SK-N-SH treated with all-trans-retinoic acid at 6 μM for 48 hours (cell line): ENCODE measurements at regions not wholly inside any gene's neighbourhood (a gene's known extent, or its start where the extent isn't known, plus 50 kb on each side); places are given as distances from the start of the nearest gene placed in this dataset.

ENCODE experiments used
- ATAC-seq: fragments of 200-7000 bp; cut with Tn5 transposase; 3 replicates; pipeline ENCODE4 v1.9.1; 2020; ENCODE audit warnings: mild to moderate bottlenecking, moderate library complexity
- ARNTL ChIP-seq: fragments of 450-650 bp; formaldehyde crosslinking; IDR thresholded peaks from 2 replicates; pipeline ENCODE4 v1.5.0; 2020; ENCODE audit warnings: low read depth, mild to moderate bottlenecking, moderate library complexity, borderline replicate concordance
- BACH2 ChIP-seq: fragments of 250-450 bp; sonication (Bioruptor Pico); IDR thresholded peaks from 2 replicates; pipeline ENCODE4 v1.9.0; 2021; ENCODE audit warnings: mild to moderate bottlenecking, borderline replicate concordance
- CSDC2 ChIP-seq: fragments of 250-450 bp; sonication (Bioruptor Pico); IDR thresholded peaks from 2 replicates; pipeline ENCODE4 v1.5.0; 2020; ENCODE audit warnings: mild to moderate bottlenecking, moderate library complexity
- GLIS3 ChIP-seq: fragments of 250-450 bp; sonication (Bioruptor Pico); IDR thresholded peaks from 2 replicates; pipeline ENCODE4 v1.5.0; 2020; ENCODE audit warnings: mild to moderate bottlenecking, moderate library complexity
- OSR1 ChIP-seq: fragments of 250-450 bp; sonication (Bioruptor Pico); IDR thresholded peaks from 2 replicates; pipeline ENCODE4 v1.8.0; 2022; ENCODE audit warnings: moderate library complexity, mild to moderate bottlenecking, inconsistent platforms
- PATZ1 ChIP-seq: fragments of 250-450 bp; sonication (Bioruptor Pico); IDR thresholded peaks from 2 replicates; pipeline ENCODE4 v1.8.0; 2020; ENCODE audit warnings: mild to moderate bottlenecking, moderate library complexity, borderline replicate concordance
- POU6F1 ChIP-seq: fragments of 250-450 bp; sonication (Bioruptor Pico); IDR thresholded peaks from 2 replicates; pipeline ENCODE4 v1.8.0; 2021; ENCODE audit warnings: low read depth, mild to moderate bottlenecking, moderate library complexity, borderline replicate concordance
- PPARA ChIP-seq: fragments of 250-450 bp; sonication (Bioruptor Pico); IDR thresholded peaks from 2 replicates; pipeline ENCODE4 v1.5.0; 2020; ENCODE audit warnings: mild to moderate bottlenecking, borderline replicate concordance
- RARB ChIP-seq: fragments of 250-450 bp; sonication (Bioruptor Pico); IDR thresholded peaks from 2 replicates; pipeline ENCODE4 v1.8.0; 2021; ENCODE audit warnings: mild to moderate bottlenecking, moderate library complexity
- SNAI2 ChIP-seq: fragments of 250-450 bp; sonication (Bioruptor Pico); IDR thresholded peaks from 2 replicates; pipeline ENCODE4 v1.5.0; 2020; ENCODE audit warnings: mild to moderate bottlenecking, moderate library complexity
- TOX ChIP-seq: fragments of 250-450 bp; sonication (Bioruptor Pico); IDR thresholded peaks from 2 replicates; pipeline ENCODE4 v1.8.0; 2021; ENCODE audit warnings: mild to moderate bottlenecking, moderate library complexity, borderline replicate concordance
- ZC3H10 ChIP-seq: fragments of 250-450 bp; sonication (Bioruptor Pico); IDR thresholded peaks from 2 replicates; pipeline ENCODE4 v1.5.1; 2021; ENCODE audit warnings: mild to moderate bottlenecking, moderate library complexity
- ZFP3 ChIP-seq: fragments of 250-450 bp; sonication (Bioruptor Pico); IDR thresholded peaks from 2 replicates; pipeline ENCODE4 v1.5.0; 2020; ENCODE audit warnings: mild to moderate bottlenecking, moderate library complexity
- ZFP30 ChIP-seq: fragments of 450-650 bp; formaldehyde crosslinking; IDR thresholded peaks from 2 replicates; pipeline ENCODE4 v1.5.0; 2022; ENCODE audit warnings: mild to moderate bottlenecking, moderate library complexity
- ZNF565 ChIP-seq: fragments of 450-650 bp; formaldehyde crosslinking; conservative IDR thresholded peaks from 2 replicates; pipeline ENCODE4 v1.5.0; 2020; ENCODE audit warnings: low read depth, mild to moderate bottlenecking, moderate library complexity
- ZNF70 ChIP-seq: fragments of 450-650 bp; formaldehyde crosslinking; IDR thresholded peaks from 2 replicates; pipeline ENCODE4 v1.5.0; 2020; ENCODE audit warnings: mild to moderate bottlenecking, moderate library complexity
- ZNF8 ChIP-seq: fragments of 450-650 bp; formaldehyde crosslinking; IDR thresholded peaks from 2 replicates; pipeline ENCODE4 v1.5.0; 2020; ENCODE audit warnings: mild to moderate bottlenecking, moderate library complexity
- TF ChIP-seq, protein P1 (sequence below): fragments of 250-450 bp; sonication (Bioruptor Pico); IDR thresholded peaks from 2 replicates; pipeline ENCODE4 v1.5.0; 2020; ENCODE audit warnings: mild to moderate bottlenecking, moderate library complexity
- TF ChIP-seq, protein P2 (sequence below): fragments of 250-450 bp; sonication (Bioruptor Pico); IDR thresholded peaks from 2 replicates; pipeline ENCODE4 v1.5.1; 2020; ENCODE audit warnings: low read depth, mild to moderate bottlenecking, moderate library complexity

DNA sequence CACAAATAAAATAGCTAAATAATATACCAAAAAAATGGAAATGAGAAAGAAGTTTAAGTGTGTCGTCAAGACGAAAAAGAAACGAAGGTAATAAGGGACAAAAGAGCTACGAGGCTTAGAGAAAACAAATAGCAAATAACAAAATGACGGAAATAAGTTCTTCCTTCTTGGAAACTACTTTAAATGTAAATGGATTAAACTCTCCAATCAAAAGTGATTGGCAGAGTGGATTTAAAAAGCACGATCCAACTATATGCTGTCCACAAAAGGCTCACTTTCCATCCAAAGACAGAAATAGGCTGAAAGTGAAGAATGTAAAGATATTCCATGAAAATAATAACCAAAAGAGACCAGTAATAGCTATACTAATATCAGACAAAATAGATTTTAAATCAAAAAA is 82.4 kb downstream of the DIO3 start:
- ATAC-seq: no peak
- no peak for TF ChIP-seq CSDC2 (CRISPR knock-in tag)
- TF ChIP-seq RARB (CRISPR knock-in tag): no peak
- TF ChIP-seq BACH2 (CRISPR knock-in tag): no peak
- TF ChIP-seq, protein P1, sequence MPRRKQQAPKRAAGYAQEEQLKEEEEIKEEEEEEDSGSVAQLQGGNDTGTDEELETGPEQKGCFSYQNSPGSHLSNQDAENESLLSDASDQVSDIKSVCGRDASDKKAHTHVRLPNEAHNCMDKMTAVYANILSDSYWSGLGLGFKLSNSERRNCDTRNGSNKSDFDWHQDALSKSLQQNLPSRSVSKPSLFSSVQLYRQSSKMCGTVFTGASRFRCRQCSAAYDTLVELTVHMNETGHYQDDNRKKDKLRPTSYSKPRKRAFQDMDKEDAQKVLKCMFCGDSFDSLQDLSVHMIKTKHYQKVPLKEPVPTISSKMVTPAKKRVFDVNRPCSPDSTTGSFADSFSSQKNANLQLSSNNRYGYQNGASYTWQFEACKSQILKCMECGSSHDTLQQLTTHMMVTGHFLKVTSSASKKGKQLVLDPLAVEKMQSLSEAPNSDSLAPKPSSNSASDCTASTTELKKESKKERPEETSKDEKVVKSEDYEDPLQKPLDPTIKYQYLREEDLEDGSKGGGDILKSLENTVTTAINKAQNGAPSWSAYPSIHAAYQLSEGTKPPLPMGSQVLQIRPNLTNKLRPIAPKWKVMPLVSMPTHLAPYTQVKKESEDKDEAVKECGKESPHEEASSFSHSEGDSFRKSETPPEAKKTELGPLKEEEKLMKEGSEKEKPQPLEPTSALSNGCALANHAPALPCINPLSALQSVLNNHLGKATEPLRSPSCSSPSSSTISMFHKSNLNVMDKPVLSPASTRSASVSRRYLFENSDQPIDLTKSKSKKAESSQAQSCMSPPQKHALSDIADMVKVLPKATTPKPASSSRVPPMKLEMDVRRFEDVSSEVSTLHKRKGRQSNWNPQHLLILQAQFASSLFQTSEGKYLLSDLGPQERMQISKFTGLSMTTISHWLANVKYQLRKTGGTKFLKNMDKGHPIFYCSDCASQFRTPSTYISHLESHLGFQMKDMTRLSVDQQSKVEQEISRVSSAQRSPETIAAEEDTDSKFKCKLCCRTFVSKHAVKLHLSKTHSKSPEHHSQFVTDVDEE (CRISPR knock-in tag): no peak
- TF ChIP-seq OSR1 (CRISPR knock-in tag): no peak
- no peak for TF ChIP-seq POU6F1 (CRISPR knock-in tag)
- no peak for TF ChIP-seq ZNF565 (CRISPR knock-in tag)
- TF ChIP-seq PPARA (CRISPR knock-in tag): no peak
- TF ChIP-seq TOX (CRISPR knock-in tag): no peak
- no peak for TF ChIP-seq ZFP30 (CRISPR knock-in tag)
- TF ChIP-seq, protein P2, sequence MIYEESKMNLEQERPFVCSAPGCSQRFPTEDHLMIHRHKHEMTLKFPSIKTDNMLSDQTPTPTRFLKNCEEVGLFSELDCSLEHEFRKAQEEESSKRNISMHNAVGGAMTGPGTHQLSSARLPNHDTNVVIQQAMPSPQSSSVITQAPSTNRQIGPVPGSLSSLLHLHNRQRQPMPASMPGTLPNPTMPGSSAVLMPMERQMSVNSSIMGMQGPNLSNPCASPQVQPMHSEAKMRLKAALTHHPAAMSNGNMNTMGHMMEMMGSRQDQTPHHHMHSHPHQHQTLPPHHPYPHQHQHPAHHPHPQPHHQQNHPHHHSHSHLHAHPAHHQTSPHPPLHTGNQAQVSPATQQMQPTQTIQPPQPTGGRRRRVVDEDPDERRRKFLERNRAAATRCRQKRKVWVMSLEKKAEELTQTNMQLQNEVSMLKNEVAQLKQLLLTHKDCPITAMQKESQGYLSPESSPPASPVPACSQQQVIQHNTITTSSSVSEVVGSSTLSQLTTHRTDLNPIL: no peak
- TF ChIP-seq ZC3H10 (CRISPR knock-in tag): no peak
- no peak for TF ChIP-seq ZNF8 (CRISPR knock-in tag)
- no peak for TF ChIP-seq SNAI2 (CRISPR knock-in tag)
- no peak for TF ChIP-seq GLIS3 (CRISPR knock-in tag)
- TF ChIP-seq PATZ1 (CRISPR knock-in tag): no peak
- TF ChIP-seq, all 23 proteins: peak for 0

GRCh38 chr14:101654051-101654450 is 92.8 kb downstream of the DIO3 start:
- TF ChIP-seq, protein P1 (CRISPR knock-in tag): no peak
- TF ChIP-seq, protein P2: no peak
- TF ChIP-seq ZNF70 (CRISPR knock-in tag) (no peak), PATZ1 (CRISPR knock-in tag) (no peak), ZFP3 (CRISPR knock-in tag) (no peak), ARNTL (CRISPR knock-in tag) (no peak), PPARA (CRISPR knock-in tag) (no peak), RARB (CRISPR knock-in tag) (no peak), SNAI2 (CRISPR knock-in tag) (no peak), CSDC2 (CRISPR knock-in tag) (no peak)
- ATAC-seq: no peak
